Gastroesophageal sphincter (tissue), 2 donors: ENCODE measurements at regions not wholly inside any gene's neighbourhood (a gene's known extent, or its start where the extent isn't known, plus 50 kb on each side); places are given as distances from the start of the nearest gene placed in this dataset.

Experiments
- EP300 ChIP-seq: sonication (generic); formaldehyde crosslinking; IDR thresholded peaks from one replicate; pipeline ENCODE4 v1.6.1; 2017; ENCODE audit warnings: antibody characterized with exemption, mild to moderate bottlenecking
- POLR2AphosphoS5 ChIP-seq: sonication (generic); formaldehyde crosslinking; IDR thresholded peaks from one replicate; pipeline ENCODE4 v1.6.1; 2017; ENCODE audit warnings: antibody characterized with exemption

DNA sequence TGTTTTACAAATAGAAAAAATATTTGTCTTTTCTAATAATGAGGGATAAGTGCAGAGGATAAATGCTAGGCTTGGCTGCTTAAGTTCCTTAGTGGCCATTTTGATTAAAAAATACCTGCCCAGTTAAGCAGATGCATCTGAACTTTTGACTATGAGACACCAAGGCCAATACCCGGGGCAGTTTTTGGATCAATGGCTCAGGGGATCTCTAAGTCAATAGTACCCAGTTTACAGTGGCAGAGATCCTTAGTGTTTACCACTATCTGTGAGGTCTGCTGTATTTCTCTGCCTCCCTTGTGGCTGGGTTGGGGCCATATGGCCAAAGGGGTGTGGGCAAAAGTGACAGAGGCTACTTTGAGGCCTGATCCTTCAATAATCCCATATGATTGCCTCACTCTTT, 184.5 kb upstream of the MAST4 start:
- no peak for TF ChIP-seq EP300
- no peak for TF ChIP-seq POLR2AphosphoS5
